ENCODE measurements at regions not wholly inside any gene's neighbourhood (a gene's known extent, or its start where the extent isn't known, plus 50 kb on each side); places are given as distances from the start of the nearest gene placed in this dataset.

DNA sequence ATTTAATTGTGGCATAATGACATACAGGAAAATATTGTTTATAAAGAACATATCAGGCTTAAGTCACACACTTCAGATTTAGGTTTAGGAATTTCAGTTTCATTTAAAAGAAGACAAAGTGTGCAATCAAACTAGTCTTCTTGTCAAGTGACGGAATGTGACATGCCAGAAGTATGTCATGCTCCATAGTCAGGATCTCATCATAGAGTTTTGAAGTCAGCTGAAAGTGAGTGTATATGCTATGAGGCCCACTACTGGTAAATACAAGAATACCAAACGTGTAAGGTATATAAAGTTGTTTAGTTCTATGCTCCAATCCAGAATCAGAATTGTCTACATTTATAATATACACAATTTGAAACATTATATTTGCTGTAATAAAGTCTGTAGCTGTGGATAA lies 988.4 kb downstream of the TBL1XR1 start:
- DNase-seq (ENCODE audit: low read depth): no peak
- H3K4me3 ChIP-seq (ENCODE audit: low read length): no peak overlapping the region
- no peak for TF ChIP-seq CTCF (conservative IDR thresholded peaks at IDR 0.05; ENCODE audit: low read depth, low read length)

DNA sequence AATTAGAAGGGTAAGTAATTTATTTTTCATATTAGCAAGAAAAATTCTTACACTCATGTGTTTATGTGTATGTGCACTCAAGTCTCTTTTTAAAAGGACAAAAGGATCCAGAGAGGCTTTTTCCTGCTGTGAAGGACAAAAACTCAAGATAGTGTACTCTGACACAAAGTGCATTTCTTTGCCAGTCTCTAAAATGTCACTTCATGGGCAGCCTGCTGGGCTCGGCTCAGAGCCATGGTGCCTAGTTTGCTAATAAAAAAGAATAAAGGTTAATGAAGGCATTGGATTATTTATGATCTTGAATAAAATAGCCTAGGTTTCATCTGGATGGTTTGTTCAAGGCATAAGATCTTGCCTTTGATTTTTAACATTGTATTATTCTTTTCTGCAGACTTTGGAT lies 989.0 kb downstream of the TBL1XR1 start:
- no peak for TF ChIP-seq CTCF (conservative IDR thresholded peaks at IDR 0.05; ENCODE audit: low read depth, low read length)

GRCh38 chr3:176206809-176207208 lies 990.5 kb downstream of the TBL1XR1 start:
- DNase-seq (ENCODE audit: low read depth): no peak
- no peak for TF ChIP-seq CTCF (conservative IDR thresholded peaks at IDR 0.05; ENCODE audit: low read depth, low read length)
- no peak overlapping the region for H3K4me3 ChIP-seq (ENCODE audit: low read length)

More for the DNA sequence above, 989.0 kb downstream of the TBL1XR1 start:
- no peak for DNase-seq (ENCODE audit: low read depth)
- no peak overlapping the region for H3K4me3 ChIP-seq (ENCODE audit: low read length)

DNA sequence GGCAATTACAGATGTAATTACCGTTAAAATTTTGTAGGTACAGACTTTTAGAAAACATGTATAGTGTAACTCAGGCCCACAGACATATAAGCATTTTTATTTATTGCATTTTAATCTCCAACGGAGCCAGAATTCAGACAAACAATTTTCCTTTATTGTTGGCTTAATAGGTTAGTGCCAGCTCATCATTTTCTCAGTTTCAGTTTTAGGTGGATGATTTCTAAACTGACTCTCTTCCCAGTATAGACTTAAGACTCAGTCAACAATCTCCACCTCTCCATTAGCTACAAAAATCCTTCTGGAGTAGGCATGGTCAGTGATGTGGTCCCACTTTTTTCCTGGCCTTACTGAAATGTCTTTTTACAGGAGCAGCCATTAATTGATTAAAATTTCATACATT lies 994.6 kb downstream of the TBL1XR1 start:
- TF ChIP-seq CTCF (conservative IDR thresholded peaks at IDR 0.05; ENCODE audit: low read depth, low read length): no peak
- no peak for DNase-seq (ENCODE audit: low read depth)
- no peak overlapping the region for H3K4me3 ChIP-seq (ENCODE audit: low read length)

DNA sequence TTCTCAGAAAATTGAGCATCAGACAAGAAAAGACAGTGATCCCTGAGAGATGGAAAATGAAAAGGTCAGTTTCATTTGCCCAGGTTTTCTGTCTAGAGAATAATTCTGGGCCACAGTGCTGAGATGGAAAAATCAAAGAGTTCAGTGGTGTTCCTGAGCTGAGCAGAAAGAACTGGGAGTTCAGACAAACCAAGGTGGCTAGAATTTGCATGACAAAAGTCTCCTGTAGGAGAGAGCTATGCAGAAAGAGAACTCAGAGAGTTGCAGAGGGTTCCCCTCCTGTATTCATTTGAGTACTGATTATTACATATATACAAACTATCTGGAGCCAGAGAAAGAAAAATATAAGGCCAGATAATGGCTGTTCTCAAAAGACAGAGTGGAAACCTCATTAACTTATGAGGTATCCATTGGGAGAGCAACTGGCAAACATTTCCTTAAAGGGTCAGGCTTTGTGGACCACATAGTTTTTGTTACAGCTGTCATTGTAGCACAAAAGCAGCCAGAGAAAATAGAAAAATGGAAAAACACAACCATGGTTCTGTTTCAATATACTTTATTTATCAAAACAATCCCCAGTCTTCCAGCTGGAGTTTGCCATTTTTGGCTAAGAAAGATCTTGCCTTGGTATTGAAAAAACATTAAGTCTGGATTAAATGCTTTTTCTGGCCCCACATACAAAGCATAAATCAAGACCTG lies 1004.1 kb downstream of the TBL1XR1 start:
- DNase-seq (ENCODE audit: low read depth): no peak
- H3K4me3 ChIP-seq (ENCODE audit: low read length): no peak overlapping the region
- TF ChIP-seq CTCF (conservative IDR thresholded peaks at IDR 0.05; ENCODE audit: low read depth, low read length): no peak

- no peak for TF ChIP-seq CTCF (conservative IDR thresholded peaks at IDR 0.05; ENCODE audit: low read depth, low read length)
- no peak overlapping the region for H3K4me3 ChIP-seq (ENCODE audit: low read length)
- DNase-seq (ENCODE audit: low read depth): no peak
Measured at GRCh38 chr3:176190755-176191154, 1006.5 kb downstream of the TBL1XR1 start.

DNA sequence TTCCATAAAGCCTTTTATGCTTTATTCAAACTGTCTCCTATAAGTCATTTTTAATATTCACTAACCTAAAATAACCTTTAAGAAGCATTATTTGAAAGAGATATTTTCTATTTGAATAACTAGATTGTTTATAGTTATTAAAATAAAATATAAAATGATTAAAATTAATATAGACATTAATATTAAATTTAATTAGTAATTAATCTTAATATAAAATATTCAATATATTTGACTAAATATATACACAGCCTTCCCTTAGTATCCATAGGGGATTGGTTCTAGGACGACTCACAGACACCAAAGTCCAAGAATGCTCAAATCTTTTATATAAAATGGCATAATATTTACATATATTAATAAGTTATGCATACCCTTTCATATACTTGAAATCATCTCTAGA lies 1014.1 kb downstream of the TBL1XR1 start:
- no peak for DNase-seq (ENCODE audit: low read depth)
- no peak overlapping the region for H3K4me3 ChIP-seq (ENCODE audit: low read length)
- TF ChIP-seq CTCF (conservative IDR thresholded peaks at IDR 0.05; ENCODE audit: low read depth, low read length): no peak
